GM19324 (cell line): ENCODE measurements at regions not wholly inside any gene's neighbourhood (a gene's known extent, or its start where the extent isn't known, plus 50 kb on each side); places are given as distances from the start of the nearest gene placed in this dataset.

Experiments
- ATAC-seq: cut with Tn5 transposase; IDR thresholded peaks from one replicate; pipeline ENCODE4 v1.9.1; 2021; ENCODE audit warnings: mild to moderate bottlenecking, moderate library complexity; ENCODE audit not compliant: unreplicated experiment, low FRiP score

DNA sequence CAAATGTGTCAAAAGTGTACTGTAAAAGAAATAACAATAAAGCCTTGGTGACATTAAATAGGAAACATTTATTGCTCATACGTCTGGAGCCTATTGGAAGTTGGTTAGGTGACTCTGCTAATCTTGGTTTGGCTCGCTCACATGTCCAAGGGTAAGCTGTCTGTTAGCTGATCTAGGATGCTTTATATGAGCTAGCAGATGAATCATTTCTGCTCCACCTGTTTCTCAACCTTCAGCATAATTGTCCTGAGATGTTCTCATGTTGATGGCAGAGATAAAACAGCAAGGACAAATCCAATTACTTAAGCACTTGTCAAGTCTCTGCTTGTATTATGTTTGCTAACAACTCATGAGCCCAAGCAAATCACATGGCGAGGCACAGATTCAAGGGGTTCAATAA lies 56.0 kb upstream of the CD53 start:
- no peak for ATAC-seq

DNA sequence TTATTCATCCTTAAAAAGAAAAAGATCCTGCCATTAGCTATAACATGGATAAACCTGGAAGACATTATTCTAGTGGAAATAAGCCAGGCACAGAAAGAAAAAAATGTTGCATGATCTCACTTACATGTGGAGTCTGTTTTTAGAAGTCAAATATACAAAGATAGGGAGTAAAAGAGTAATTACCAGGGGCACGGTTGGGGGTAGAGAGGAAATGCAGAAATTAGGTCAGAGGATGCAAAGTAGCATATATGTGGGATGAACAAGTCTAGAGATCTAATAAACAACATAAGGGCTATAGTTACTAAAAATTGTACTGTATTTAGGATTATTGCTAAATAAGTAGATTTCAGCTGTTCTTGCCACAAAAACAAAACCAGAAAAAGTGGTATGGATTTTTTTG lies 61.4 kb upstream of the CD53 start:
- ATAC-seq = no peak

DNA sequence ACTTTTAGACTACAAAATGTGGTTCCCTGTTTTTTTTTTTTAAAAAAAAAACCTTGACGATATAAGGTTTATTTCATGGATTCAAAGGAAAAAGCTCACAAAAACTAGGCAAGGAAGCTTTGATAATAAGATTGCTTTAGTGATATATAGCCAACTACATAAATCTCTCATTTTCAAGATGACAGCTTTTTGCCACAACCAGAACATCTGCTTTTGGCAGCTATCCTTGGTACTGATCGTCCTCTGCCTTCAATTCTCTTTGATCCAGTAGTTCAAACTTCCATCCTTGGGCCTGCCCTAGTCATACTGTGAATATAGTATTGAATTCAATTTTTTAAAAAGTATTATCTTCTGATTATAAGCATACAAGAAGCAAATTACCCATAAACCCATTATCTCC lies 72.9 kb upstream of the CD53 start:
- ATAC-seq = no peak

DNA sequence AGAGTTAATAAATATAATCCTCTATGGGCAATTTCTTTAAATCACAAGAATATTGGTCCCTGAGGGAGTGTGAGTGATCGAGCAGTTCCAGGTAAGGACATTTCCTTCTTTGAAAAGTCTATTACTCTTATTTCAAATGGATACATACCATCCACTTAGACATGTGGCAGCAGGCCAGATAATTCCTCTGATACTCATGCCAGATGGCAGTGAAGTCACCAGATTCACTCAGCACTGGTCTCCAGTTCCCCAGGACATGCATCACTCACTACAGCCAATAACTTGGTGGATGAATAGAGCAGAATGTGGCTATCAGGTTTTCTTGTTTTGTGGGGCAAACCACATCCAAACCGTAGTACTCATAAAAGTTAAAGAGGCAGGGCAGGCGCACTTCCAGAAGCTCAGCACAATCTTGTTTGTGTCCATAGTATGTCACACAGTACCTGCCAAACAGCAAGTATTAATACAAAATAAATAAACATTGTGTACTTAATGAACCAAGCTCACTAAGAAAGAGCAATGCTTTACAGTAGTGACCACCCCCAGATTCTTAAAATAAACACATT lies 74.2 kb upstream of the CD53 start:
- no peak for ATAC-seq

DNA sequence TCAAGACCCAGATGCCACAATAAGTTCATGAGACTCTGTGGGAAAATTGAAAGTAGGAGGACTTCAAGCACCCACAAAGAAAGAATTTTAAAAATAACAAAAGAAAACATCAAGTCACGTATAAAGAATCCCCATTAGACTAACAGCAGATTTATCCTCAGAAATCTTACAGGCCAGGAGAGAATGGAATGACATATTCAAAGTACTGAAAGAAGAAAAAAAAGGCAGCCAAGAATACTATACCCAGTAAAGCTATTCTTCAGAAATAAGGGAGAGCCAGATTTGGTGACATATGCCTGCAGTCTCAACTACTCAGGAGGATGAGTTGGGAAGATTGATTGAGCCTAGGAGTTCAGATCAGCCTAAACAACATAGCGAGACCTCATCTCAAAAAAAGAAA lies 84.3 kb upstream of the CD53 start:
- ATAC-seq = no peak

DNA sequence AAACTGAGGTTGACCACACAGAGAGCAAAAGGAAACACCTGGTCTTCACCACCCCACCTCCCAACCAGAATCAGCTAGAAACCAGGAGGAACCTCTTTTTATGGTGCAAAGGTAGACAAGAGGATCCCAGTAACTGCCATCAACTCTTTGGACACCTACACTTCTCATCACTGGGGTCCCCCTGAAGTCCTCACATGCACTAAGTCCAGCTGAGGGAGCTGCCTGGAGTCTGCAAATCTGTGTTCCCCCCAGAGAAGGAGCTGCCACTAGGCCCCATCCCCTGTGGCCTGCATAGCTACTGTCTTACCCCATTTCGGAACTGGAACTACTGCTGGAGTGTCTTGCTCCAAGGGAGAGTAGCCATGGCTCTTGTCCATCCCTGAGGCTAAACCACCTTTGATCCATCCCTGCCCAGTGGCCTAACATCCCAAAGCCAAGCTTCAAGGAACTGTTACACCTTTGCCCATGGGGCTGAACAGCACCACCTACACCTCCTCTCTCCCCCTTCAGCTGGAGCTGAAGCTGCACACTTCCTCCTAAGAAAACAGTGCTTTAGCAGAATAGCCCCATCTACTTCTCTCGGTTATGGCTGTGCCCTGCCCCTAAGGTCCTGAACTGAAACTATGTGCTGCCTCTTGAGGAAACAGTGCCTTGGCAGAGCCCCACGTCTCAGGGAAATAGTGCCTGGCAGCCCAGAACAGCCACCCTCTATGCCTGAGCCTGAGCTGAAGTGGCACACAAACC lies 85.4 kb upstream of the CD53 start:
- ATAC-seq = peak; percentile 65

DNA sequence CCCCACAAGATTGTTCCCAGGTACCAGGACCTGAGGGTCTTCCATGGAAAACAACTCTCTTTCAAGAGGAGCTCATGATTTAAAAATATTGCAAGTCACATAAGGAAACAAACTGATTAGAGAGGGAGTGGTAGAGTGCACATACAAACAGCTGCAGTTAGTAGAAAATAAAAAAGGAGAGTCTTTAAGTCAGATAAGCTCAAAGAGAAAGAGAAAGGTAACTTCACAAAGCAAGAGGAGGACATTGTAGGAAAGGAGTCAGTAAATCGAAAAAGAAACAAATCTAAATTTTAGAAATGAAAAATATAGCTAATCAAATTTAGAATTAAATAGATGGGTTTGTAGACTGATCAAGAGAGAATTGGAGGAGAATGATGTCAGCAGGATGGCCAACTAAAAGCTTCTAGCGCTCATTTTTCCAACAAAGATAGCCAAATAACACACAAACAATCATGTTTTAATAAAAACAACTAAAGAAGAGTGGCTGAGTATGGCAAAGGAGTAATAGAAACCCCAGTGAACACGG lies 86.1 kb upstream of the CD53 start:
- peak; percentile 29 for ATAC-seq

DNA sequence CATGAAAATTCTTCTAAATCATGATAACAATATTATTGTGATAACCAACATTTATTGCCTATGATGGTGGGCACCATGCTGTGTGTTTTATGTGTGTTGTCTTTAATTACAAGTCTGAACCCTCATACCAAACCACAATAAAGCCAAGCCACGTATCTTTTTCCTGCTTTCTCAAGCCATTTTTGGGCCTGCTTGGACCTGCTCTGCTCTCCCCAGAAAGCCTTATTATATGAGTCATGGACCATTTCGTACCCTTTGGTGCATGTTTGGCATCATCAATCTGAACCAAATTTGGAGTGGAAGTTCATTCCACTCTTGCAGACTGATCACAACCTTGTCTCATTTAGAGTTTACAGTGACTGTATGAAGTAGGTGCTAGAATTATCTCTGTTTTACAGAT lies 87.3 kb upstream of the CD53 start:
- ATAC-seq = no peak

DNA sequence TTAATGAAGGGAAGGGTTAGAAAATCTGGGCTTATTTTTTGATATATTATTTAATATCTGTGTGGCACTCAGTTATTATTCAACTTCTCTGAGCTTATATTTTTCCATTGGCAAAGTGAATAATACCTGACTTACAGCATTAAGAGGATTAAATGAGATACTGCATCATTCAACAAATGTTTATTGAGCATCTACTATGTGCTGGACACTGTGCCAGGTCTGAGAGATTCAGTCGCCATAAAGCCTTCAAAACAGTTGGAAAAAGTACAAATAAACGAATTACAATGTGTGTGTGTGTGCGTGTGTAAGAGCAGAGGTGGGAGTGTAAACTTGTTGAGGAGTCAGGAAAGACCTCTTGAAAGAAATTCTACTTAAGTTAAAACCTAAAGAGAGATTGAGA lies 87.9 kb upstream of the CD53 start:
- no peak for ATAC-seq

DNA sequence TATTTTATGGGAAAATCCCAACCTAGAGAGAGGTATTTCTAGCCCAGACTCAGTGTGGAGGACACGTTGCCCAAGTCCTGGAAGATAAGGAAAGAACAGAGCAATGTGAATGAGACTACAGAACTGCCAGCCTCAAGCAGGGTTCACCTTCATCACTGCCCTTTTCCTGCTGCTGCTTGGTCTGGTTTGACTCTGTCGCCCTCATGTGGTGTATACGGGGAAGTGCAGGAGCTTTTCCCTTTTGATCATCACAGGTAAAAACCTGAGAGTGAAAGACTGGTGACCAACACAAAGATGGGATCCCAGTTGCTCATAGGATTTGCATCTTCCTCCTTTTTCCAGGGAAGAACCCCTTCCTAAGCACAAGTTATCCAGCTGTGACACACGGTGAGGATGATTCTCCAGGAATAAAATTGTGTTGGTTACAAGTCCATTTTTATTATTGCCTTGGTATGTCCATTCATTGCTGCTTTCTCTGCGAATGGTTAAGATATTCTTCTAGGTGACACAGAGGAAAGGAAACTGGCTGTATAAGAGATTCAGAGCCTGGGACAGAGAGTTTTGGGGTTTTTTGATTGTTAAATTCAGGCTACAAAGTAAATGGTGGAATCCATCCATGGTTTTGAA lies 89.5 kb upstream of the CD53 start:
- ATAC-seq = no peak

DNA sequence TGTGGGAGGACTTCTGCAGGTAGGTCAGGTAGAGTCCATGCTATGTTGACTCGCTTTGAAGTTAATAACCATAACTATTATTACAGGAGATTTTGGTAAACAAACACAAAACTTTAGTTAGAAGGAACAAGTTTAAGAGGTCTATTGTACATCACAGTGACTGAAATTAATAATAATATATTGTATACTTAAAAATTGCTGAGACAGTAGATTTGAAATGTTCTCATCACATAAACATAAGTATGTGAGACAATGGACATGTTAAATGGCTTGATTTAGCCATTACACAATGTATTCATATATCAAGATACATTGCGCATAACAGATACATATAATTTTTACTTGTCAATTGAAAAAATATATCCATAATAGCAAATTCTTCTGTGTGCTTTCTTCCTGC lies 91.4 kb upstream of the CD53 start:
- no peak for ATAC-seq

DNA sequence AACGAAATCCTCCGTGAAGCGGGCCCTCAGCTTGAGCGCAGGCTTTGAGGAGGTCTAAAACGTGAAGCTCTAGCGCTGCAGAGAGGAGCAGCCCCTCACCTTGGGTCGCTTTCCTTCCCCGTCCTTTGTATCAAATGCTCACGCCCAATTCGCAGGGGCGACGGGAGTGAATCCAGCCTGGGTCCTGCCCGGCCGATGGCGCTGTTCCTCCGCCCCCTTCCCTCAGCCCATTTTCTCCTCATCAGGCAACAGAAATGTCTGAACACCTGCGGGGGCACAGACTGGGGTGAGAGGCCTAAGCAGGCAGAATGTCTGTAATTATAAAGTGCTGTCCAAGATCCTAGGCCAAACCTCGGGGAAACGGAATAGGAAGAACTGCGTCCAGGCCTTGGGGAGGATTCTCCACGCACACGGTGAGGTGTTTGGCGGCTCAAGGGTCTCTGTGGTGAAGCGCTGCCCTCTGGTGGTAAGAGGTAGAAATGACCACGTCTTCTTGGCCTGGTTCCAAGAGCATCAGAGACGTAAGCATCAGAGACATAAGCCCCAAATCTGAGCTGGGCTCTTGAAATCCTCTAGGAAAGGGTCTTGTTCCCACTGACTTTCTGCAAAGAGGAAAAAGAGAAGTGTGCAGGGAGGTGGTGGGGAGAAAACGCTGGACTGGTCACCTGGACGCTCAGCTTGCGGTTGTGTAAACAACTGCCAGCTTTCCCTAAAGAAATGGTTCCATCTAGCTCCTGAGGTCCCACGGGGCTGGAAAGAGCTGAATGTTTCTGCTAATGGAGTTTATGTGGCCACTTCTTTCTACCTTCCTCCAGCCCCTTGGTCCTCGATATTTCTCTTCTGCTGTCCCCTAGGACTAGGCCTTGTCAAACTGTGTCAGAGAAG lies 92.1 kb upstream of the CD53 start:
- ATAC-seq = no peak

DNA sequence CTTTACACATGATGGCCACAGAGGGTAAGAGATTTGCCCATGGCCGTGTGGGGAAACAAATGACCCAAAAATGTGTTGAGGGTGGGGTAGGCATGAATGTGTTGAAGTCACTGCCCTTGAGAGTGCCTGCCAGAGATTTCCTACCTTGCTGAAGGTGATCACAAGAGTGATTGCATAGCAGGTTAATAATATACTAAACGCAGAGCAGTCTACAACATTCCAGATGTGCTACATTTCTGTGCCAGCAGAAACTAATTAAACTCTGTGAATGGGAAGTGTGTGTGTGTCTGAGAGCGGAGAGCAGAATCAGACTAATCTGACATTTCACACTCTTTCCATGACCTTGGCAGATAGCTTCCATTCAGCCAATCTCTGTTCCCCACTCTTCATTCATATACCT lies 93.3 kb upstream of the CD53 start:
- ATAC-seq = no peak

DNA sequence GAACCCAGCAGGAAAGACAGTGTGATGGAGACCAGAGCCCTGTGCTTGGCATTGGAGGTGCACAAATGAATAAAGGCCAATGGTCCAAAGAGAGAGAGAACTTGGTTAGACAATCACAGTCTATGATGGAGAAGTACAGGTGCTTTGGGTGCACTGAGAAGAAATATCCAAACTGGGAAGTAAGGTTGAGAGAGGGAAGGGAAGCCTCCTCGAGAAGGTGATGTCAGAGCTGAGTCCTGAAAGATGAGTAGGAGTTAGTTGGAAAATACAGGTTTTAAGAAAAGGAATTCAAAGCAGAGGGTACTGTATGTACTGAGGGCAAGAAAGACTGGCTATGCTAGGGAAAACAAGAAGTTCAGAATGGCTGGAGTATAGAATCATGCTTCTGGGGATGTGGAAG lies 94.1 kb upstream of the CD53 start:
- ATAC-seq = no peak

DNA sequence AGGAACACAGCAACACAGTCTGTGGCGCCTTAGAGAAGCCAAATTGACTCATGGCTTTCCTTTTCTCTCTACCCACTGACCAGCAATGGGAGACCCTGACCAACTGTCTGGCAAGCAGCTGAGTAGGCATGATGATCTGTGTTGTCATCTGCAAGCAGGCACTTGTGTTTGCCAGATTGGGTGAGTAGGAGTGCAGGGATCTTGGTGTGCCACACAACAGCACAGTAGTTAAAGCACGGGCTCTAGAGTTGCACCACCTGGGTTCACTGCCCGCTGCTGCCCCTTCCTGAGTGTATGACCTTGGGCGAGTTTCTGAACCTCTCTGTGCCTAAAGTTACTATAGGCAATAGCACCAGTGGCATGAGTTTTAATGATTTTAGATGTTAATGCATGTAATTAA lies 95.7 kb upstream of the CD53 start:
- ATAC-seq = no peak

DNA sequence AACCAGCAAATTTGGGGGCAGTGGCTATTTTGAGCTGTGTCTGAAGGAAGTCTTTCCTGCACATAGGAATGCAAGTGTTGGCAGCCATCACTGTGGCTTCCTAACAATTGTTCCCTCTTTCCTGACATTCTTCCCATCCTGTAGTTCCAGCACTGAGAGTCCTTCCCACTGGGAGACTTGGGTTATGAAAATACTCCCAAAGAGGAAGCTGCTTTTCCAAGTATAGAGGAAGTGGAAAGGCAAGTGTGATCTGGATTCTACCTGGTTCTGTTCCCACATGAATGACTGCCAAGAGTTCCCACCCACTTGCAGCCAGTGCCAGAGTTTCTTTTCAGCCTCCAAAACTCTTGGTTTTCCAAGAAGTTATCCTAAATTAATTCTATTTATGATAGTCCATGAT lies 98.5 kb upstream of the CD53 start:
- ATAC-seq = no peak

DNA sequence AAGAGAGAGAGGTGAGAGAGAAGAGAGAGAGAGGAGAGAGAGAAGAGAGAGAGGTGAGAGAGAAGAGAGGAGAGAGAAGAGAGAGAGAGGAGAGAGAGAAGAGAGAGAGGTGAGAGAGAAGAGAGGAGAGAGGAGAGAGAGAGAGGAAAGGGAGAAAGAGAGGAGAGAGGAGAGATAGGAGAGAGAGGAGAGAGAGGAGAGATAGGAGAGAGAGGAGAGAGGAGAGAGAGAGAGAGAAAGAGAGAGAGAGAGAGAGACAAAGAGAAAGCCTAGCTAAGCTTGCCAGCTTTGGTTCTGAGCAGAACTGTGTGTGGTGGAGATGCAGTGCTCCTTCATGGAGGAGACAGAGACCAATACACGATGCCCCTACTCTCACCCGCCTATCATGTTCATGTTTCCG lies 99.1 kb upstream of the KCNA3 start:
- no peak for ATAC-seq

DNA sequence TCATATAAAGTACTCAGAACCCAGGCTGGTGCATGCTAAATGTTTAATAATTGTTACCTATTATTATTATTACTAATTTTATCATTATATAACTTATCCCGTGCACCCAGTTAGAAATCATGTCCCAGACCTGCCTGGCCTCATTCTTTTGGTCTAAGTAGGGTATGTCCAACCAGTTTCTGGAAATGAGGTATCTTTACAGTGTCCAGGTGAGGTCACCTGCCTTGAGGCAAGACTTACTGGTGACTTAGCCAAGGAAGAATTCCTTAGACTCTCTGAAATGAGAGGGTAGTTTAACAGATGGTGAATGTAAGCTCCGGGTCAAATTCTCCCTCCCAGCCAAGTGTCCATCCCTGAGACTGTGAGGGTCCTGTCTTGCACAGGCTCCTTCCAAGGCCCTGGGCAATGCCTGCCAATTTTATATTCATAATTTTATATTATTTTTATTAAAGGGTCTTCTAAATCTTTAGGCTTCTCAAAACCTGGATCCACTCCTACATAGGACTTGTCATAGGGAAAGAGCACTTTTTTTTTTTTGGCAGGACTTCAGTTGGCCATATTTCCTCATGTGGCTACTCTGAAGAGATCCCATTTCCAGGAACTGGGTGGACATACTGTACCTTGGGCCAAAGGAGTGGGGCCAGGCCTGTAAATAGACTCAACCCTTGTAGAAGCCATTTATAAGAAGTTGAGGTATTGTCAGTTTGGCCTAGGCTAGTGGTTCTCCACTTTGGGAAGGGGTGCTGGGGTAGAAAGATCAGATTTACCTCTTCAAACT lies 96.7 kb upstream of the KCNA3 start:
- ATAC-seq = no peak

DNA sequence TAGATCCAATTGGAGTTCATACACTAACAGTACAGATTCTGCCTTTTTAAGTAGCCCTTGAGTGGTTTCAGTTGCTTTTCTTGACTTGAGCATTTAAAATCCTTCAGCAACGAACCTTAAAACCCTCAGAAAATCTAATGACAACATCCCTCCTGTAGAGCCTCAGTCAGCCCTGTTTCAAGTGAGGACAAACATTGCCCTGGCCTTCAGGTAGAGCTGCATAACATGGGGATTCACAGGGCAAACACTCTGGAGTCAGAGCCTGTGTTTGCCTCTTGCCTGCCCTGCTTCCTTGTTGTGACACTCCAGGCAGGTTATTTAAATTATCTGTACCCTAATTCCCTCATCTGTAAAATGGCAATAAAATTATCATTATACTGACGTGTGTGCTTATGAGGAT lies 96.1 kb upstream of the KCNA3 start:
- ATAC-seq = no peak

DNA sequence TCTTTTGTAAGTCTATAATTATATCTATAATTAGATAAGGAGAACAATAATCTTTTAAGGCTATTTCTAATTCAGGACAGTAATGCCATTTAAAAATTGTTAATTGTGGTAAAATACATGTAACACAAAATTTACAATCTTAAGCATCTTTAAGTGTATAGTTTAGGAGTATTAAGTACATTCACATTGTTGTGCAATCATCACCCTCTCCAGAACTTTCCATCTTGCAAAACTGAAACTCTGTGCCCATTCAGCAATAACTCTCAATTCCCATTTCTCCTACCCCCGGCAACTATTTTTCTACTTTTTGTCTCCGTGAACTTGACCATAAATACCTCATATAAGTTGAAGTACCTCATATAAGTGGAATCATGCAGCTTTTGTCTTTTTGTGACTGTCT lies 93.9 kb upstream of the KCNA3 start:
- no peak for ATAC-seq
